H1 (cell line): ENCODE measurements at regions not wholly inside any gene's neighbourhood (a gene's known extent, or its start where the extent isn't known, plus 50 kb on each side); places are given as distances from the start of the nearest gene placed in this dataset.

Experiments
- CTCF ChIA-PET: fragments of 300-600 bp; sonication (Branson Sonifier 250); formaldehyde crosslinking; loops from one replicate; lab custom pipeline; 2021; ENCODE audit not compliant: partially characterized antibody; lab: Charles Lee
- POLR2A ChIA-PET: fragments of 300-600 bp; sonication (Branson Sonifier 250); formaldehyde crosslinking; loops from one replicate; lab custom pipeline; 2021; ENCODE audit warnings: inconsistent platforms; ENCODE audit not compliant: partially characterized antibody; lab: Charles Lee
- DNase-seq, 2 experiments: peaks; one replicate each; pipeline versions ENCODE4 v3.0.0 to v3.0.0-alpha.2; 2010 to 2022; ENCODE audit warnings: low spot score in 2 of 2, low read depth in 1 of 2, mixed read lengths in 1 of 2
- FAIRE-seq: peaks from 2 replicates; lab custom pipeline; 2011; peaks lifted over from hg19 to GRCh38; lab: Jason Lieb, UNC
- H2AFZ ChIP-seq: 2 replicates; pipeline ENCODE4 v1.8.1; 2012; ENCODE audit warnings: low read length, inconsistent platforms
- H2AK5ac ChIP-seq: 2 replicates; pipeline ENCODE4 v1.6.1; 2013; ENCODE audit warnings: low read depth, low read length
- H2BK120ac ChIP-seq: replicated peaks from 2 replicates; pipeline ENCODE3; 2013; ENCODE audit warnings: low read depth, low read length, inconsistent platforms
- H2BK12ac ChIP-seq: 2 replicates; pipeline ENCODE4 v1.6.1; 2013; ENCODE audit warnings: low read depth, low read length
- H2BK15ac ChIP-seq: 2 replicates; pipeline ENCODE4 v1.6.1; 2013; ENCODE audit warnings: low read length
- H2BK20ac ChIP-seq: 2 replicates; pipeline ENCODE4 v1.6.1; 2013; ENCODE audit warnings: low read length
- H2BK5ac ChIP-seq: 2 replicates; pipeline ENCODE4 v1.6.1; 2013; ENCODE audit warnings: low read depth, low read length
- H3K14ac ChIP-seq: 2 replicates; pipeline ENCODE4 v1.6.1; 2013; ENCODE audit warnings: inconsistent platforms; ENCODE audit not compliant: insufficient read length
- H3K18ac ChIP-seq: 2 replicates; pipeline ENCODE4 v1.6.1; 2013; ENCODE audit warnings: low read length; ENCODE audit errors: extremely low read depth
- H3K23ac ChIP-seq: 2 replicates; pipeline ENCODE4 v1.6.1; 2013; ENCODE audit warnings: inconsistent platforms; ENCODE audit not compliant: insufficient read length
- H3K23me2 ChIP-seq: 2 replicates; pipeline ENCODE4 v1.6.1; 2013; ENCODE audit warnings: low read depth, low read length
- H3K27ac ChIP-seq: 2 replicates; pipeline ENCODE4 v1.6.1; 2011; ENCODE audit warnings: low read depth, low read length, inconsistent platforms
- H3K27me3 ChIP-seq, 4 experiments: replicated peaks in 1 of 4; 1 replicate in 1 of 4; 2 replicates in 3 of 4; pipeline versions ENCODE4 v1.6.1 to v1.8.1; 2011 to 2013; ENCODE audit warnings: low read length in 3 of 4, mild to moderate bottlenecking in 3 of 4, inconsistent platforms in 2 of 4, mixed read lengths in 2 of 4, moderate library complexity in 1 of 4; ENCODE audit not compliant: control insufficient read depth in 3 of 4, insufficient read depth in 3 of 4; ENCODE audit errors: extremely low read depth in 1 of 4
- H3K36me3 ChIP-seq, 4 experiments: 2 replicates each; pipeline versions ENCODE4 v1.6.1 to v1.8.1; 2011 to 2013; ENCODE audit warnings: mild to moderate bottlenecking in 4 of 4, low read length in 3 of 4, moderate library complexity in 2 of 4, control low read depth in 1 of 4, inconsistent platforms in 1 of 4; ENCODE audit not compliant: insufficient read depth in 4 of 4, control insufficient read depth in 2 of 4
- H3K4ac ChIP-seq: replicated peaks from 2 replicates; pipeline ENCODE3; 2013; ENCODE audit warnings: low read length, low read depth, mixed read lengths, inconsistent platforms; ENCODE audit not compliant: insufficient read length
- H3K4me1 ChIP-seq, 4 experiments: replicated peaks in 1 of 4; 1 replicate in 1 of 4; 2 replicates in 3 of 4; pipeline versions ENCODE4 v1.6.1 to v1.8.1; 2011 to 2013; ENCODE audit warnings: low read length in 3 of 4, inconsistent platforms in 2 of 4, mixed read lengths in 1 of 4; ENCODE audit not compliant: insufficient read depth in 4 of 4, control insufficient read depth in 3 of 4
- H3K4me2 ChIP-seq, 2 experiments: 2 replicates each; pipeline versions ENCODE4 v1.6.1 to v1.8.1; 2011 to 2013; ENCODE audit warnings: low read depth in 2 of 2, low read length in 2 of 2, control low read depth in 1 of 2, inconsistent platforms in 1 of 2, mild to moderate bottlenecking in 1 of 2; ENCODE audit not compliant: insufficient read depth in 1 of 2
- H3K4me3 ChIP-seq, 4 experiments: fragments of 200-600, 300-600 bp in 1 of 4; sonication (generic), shearing (Covaris generic), sonication (Bioruptor Twin) in 1 of 4; 2 replicates each; pipeline versions ENCODE4 v1.5.1 to v1.8.1; 2011 to 2016; ENCODE audit warnings: low read length in 4 of 4, low read depth in 3 of 4, control low read depth in 2 of 4, inconsistent platforms in 2 of 4, mild to moderate bottlenecking in 2 of 4, mixed read lengths in 1 of 4, moderate library complexity in 1 of 4; ENCODE audit not compliant: insufficient read depth in 2 of 4; ENCODE audit errors: extremely low read depth in 1 of 4
- H3K56ac ChIP-seq: replicated peaks from 2 replicates; pipeline ENCODE3; 2013; ENCODE audit warnings: low read depth, mild to moderate bottlenecking, mixed read lengths, low read length, inconsistent platforms; ENCODE audit not compliant: insufficient read length
- H3K79me1 ChIP-seq: 2 replicates; pipeline ENCODE4 v1.6.1; 2013; ENCODE audit warnings: low read depth, low read length, control low read depth
- H3K79me2 ChIP-seq, 2 experiments: 2 replicates each; pipeline versions ENCODE4 v1.6.1 to v1.8.1; 2012 to 2013; ENCODE audit warnings: low read length in 2 of 2, mild to moderate bottlenecking in 2 of 2, inconsistent platforms in 1 of 2; ENCODE audit not compliant: insufficient read depth in 2 of 2, control insufficient read depth in 1 of 2
- H3K9ac ChIP-seq, 4 experiments: replicated peaks in 1 of 4; 1 replicate in 1 of 4; 2 replicates in 3 of 4; pipeline versions ENCODE4 v1.6.1 to v1.8.1; 2011 to 2013; ENCODE audit warnings: low read depth in 3 of 4, low read length in 3 of 4, control low read depth in 2 of 4, mild to moderate bottlenecking in 2 of 4, moderate library complexity in 2 of 4, inconsistent platforms in 1 of 4; ENCODE audit errors: extremely low read depth in 1 of 4
- H3K9me3 ChIP-seq, 2 experiments: 2 replicates each; pipeline versions ENCODE4 v1.6.1 to v1.8.1; 2012 to 2013; ENCODE audit warnings: mild to moderate bottlenecking in 2 of 2, moderate library complexity in 2 of 2, control low read depth in 1 of 2, inconsistent platforms in 1 of 2, low read depth in 1 of 2, low read length in 1 of 2, mixed read lengths in 1 of 2; ENCODE audit not compliant: insufficient read depth in 2 of 2
- H4K20me1 ChIP-seq, 2 experiments: replicated peaks in 1 of 2; 2 replicates each; pipeline versions ENCODE3 to v1.8.1; 2011 to 2013; ENCODE audit warnings: inconsistent platforms in 2 of 2, low read length in 2 of 2, mild to moderate bottlenecking in 1 of 2; ENCODE audit not compliant: insufficient read depth in 2 of 2, control insufficient read depth in 1 of 2
- H4K5ac ChIP-seq: 2 replicates; pipeline ENCODE4 v1.6.1; 2013; ENCODE audit warnings: low read length, low read depth, mixed read lengths, inconsistent platforms; ENCODE audit not compliant: insufficient read length
- H4K8ac ChIP-seq: 2 replicates; pipeline ENCODE4 v1.8.0; 2013; ENCODE audit warnings: mild to moderate bottlenecking, moderate library complexity, low read length, inconsistent platforms; ENCODE audit not compliant: insufficient read depth; ENCODE audit errors: extremely low read depth
- H4K91ac ChIP-seq: replicated peaks from 2 replicates; pipeline ENCODE3; 2013; ENCODE audit warnings: low read length, mixed read lengths, inconsistent platforms; ENCODE audit not compliant: insufficient read length
- NANOG ChIP-seq: IDR thresholded peaks from 2 replicates; pipeline ENCODE4 v1.6.1; 2011; ENCODE audit warnings: low read length, low read depth, mild to moderate bottlenecking, inconsistent platforms; ENCODE audit not compliant: insufficient read depth, poor library complexity, severe bottlenecking
- WGBS, 2 experiments: shearing (Covaris generic) in 1 of 2; methylation state at CpG; one replicate each; pipeline versions ENCODE4 v1.1.6 to v1.1.7; 2013 to 2015; ENCODE audit warnings: low lambda C conversion rate in 2 of 2, mixed read lengths in 2 of 2, inconsistent platforms in 1 of 2, low coverage in 1 of 2, missing lambda C conversion rate in 1 of 2; ENCODE audit not compliant: insufficient replicate concordance in 2 of 2, insufficient coverage in 1 of 2, insufficient read length in 1 of 2; ENCODE audit errors: extremely low coverage in 1 of 2, missing lambda C conversion rate in 1 of 2; 5-methylcytosine and 5-hydroxymethylcytosine counted together

GRCh38 chr9:135353935-135354334 lies 125.6 kb upstream of the PPP1R26 start:
- H2AK5ac ChIP-seq, result no peak overlapping the region
- no peak overlapping the region for H2AFZ ChIP-seq
- WGBS, 2 experiments, result 91% methylated on average over 14 of the region's 14 CpGs; no CpG with 5 or more reads in 1 of the 2 experiments
- no peak for FAIRE-seq
- H3K23ac ChIP-seq, result no peak overlapping the region
- no peaks in the 10 kb centered on the region for H3K23me2 ChIP-seq
- H3K56ac ChIP-seq, result no peak overlapping the region
- no peaks in the 10 kb centered on the region for H3K79me2 ChIP-seq
- H3K79me1 ChIP-seq, result no peaks in the 10 kb centered on the region
- H3K27ac ChIP-seq, result no peak overlapping the region
- no peak overlapping the region for H3K9ac ChIP-seq
- no peak overlapping the region for H3K4me3 ChIP-seq
- no peaks in the 10 kb centered on the region for H3K36me3 ChIP-seq
- ChIA-PET POLR2A (no interaction called here), CTCF (interaction anchor here (1.0 to 3.3 kb wide), 2 partner anchors 59 to 63 kb away, joined by 3 to 13 read pairs; no protein-coding TSS in a partner anchor)
- H2BK20ac ChIP-seq, result no peak overlapping the region
- H2BK15ac ChIP-seq, result no peak overlapping the region
- H4K8ac ChIP-seq, result no peak overlapping the region
- H3K14ac ChIP-seq, result no peak overlapping the region
- H3K18ac ChIP-seq, result no peak overlapping the region
- H2BK5ac ChIP-seq, result no peak overlapping the region
- no peak overlapping the region for H3K4me2 ChIP-seq
- H3K4me1 ChIP-seq, result peaks cover 0 to 4% (median 0%) of the 10 kb centered on the region in 4 experiments; a peak in 2 of 7 replicates
- no peak overlapping the region for H2BK12ac ChIP-seq
- no peak overlapping the region for H4K91ac ChIP-seq
- H2BK120ac ChIP-seq, result no peak overlapping the region
- H4K20me1 ChIP-seq, result no peaks in the 10 kb centered on the region
- H3K4ac ChIP-seq, result no peak overlapping the region
- H4K5ac ChIP-seq, result no peak overlapping the region
- no peak for TF ChIP-seq NANOG
- DNase-seq, result no peak
- peaks cover 2 to 4% of the 10 kb centered on the region in 2 experiments; a peak in 2 of 4 replicates for H3K9me3 ChIP-seq
- no peaks in the 10 kb centered on the region for H3K27me3 ChIP-seq
